GM18909 (cell line): ENCODE measurements at regions not wholly inside any gene's neighbourhood (a gene's known extent, or its start where the extent isn't known, plus 50 kb on each side); places are given as distances from the start of the nearest gene placed in this dataset.
"Not testable (repeated sequence)": the region's sequence is repeated elsewhere in the genome, so short reads cannot be mapped to it uniquely, and the experiment has no call there.

Source experiments
- ATAC-seq: cut with Tn5 transposase; IDR thresholded peaks from one replicate; pipeline ENCODE4 v1.9.1; 2021; ENCODE audit warnings: mild to moderate bottlenecking; ENCODE audit not compliant: unreplicated experiment, poor library complexity

- ATAC-seq: no peak
These were observed 137.1 kb upstream of the ZNF618 start for GRCh38 chr9:113738893-113739604.

DNA sequence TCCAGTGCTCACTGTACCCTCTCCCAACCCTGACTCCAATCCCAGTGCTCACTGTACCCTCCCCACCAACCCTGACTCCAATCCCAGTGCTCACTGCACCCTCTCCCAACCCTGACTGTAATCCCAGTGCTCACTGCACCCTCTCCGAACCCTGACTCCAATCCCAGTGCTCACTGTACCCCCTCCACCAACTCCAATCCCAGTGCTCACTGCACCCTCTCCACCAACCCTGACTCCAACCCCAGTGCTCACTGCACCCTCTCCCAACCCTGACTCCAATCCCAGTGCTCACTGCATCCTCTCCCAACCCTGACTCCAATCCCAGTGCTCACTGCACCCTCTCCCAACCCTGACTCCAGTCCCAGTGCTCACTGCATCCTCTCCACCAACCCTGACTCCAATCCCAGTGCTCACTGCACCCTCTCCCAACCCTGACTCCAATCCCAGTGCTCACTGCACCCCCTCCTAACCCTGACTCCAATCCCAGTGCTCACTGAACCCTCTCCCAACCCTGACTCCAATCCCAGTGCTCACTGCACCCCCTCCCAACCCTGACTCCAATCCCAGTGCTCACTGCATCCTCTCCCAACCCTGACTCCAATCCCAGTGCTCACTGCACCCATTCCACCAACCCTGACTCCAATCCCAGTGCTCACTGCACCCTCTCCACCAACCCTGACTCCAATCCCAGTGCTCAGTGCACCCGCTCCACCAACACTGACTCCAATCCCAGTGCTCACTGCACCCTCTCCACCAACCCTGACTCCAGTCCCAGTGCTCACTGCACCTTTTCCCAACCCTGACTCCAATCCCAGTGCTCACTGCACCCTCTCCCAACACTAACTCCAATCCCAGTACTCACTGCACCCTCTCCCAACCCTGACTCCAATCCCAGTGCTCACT, 136.3 kb upstream of the ZNF618 start:
- ATAC-seq: not testable (repeated sequence)

DNA sequence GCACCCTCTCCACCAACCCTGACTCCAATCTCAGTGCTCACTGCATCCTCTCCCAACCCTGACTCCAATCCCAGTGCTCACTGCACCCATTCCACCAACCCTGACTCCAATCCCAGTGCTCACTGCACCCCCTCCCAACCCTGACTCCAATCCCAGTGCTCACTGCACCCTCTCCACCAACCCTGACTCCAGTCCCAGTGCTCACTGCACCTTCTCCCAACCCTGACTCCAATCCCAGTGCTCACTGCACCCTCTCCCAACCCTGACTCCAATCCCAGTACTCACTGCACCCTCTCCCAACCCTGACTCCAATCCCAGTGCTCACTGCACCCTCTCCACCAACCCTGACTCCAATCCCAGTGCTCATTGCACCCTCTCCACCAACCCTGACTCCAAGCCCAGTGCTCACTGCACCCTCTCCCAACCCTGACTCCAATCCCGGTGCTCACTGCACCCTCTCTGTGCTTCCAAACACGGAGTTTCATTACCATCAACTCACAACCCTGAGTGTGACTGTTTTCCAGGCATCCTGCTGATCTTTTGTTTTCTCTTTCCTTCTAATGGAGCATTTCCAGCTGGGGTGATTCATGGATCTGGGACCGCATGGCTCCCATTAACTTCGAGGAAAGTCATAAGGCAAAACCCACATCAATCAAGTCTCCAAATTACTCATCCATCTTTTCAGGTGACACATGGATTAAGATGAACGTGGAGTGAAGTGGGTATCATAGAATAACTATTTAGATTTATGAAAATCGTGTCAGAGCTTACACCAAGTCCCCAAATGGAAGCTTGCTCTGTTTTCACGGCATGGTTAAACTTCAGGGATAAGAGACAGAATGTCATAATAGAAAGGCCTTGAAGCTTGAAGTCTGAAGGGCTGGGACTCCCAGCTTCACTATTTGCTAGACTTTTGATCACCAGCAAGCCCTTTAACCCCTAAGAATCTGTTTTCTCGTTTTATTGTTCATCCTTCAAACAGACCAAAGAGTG, 135.3 kb upstream of the ZNF618 start:
- not testable (repeated sequence) for ATAC-seq

DNA sequence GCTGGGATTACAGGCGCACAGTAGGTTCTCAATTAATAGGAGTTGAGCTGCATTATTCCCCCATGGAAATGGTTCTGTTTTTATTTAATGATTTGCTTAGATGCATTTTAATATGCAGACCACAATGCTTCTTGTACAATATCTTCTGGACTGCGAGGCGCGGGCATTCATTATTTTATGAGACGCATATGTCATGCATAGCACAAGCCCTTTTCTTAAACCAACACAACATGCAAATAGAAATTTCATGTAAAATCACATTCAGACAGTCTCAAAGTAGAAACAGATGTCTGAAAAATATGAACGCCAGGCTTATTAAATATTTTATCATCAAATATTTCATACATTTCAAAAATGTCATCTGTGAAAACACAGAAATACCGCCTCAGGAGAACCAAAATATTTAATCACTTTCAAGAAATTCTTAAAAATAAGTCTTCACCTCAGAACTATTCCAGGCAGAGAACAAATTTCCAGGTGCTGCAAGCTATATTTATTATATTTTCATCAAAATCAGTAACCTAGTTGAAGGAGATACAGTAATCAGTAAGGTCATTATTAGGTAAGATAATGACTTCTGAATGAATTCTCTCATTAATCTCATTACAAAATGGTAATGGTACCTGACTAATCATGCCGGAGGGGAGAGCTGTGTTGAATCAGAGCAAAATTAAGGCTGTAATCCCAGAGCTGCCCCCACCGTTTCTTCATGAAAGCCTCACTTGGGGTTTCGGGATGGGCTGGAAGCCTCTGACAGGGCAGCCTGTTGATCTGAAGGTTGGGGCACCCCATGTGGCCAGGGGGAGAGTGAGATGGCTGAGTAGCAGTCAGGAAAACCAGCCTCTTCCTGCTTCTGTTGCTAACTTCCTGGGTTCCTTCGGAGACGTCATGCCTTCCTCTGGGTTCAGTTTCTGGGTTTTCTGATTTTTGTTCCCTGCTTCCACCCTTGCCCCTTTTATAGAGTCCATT, 133.9 kb upstream of the ZNF618 start:
- ATAC-seq: no peak

DNA sequence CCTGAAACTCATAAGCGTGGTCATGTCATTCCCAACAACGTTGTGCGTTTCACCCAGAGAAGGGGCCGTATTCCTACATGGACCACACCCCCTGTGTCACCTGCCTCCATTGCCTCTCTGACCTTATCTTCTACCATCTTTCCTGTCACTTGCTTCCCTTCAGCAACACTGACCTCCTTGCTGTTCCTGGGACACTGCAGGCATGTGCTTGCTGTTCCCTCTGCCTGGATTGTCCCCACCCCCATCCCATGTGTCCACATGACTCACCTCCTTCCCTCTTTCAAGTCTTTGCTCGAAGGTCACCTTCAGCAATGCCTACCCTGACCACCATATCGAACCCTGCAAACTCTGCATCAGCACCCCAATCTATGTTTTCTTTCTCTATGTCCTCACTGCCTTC, 133.2 kb upstream of the ZNF618 start:
- ATAC-seq: no peak

GRCh38 chr9:113746486-113746885, 129.6 kb upstream of the ZNF618 start:
- ATAC-seq: no peak

DNA sequence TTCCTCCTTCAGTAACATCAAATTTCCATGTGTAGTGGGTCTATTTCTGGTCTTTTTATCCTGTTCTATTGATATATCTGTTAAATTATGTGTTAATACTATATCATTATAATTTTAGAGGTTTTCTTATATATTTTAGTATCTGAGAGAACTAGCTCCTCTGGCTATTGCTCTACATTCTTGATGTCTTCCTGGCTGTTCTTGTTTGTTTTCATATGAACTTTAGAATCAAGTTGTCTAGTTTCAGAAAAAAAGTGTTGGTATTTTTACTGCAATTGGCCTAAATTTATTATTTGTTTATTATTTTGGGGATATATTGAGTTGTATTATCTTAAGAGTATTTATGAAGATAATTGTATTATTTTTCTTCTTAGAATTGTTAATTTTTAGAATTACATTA, 128.0 kb upstream of the ZNF618 start:
- no peak for ATAC-seq

GRCh38 chr9:113753398-113754119, 122.5 kb upstream of the ZNF618 start:
- no peak for ATAC-seq

DNA sequence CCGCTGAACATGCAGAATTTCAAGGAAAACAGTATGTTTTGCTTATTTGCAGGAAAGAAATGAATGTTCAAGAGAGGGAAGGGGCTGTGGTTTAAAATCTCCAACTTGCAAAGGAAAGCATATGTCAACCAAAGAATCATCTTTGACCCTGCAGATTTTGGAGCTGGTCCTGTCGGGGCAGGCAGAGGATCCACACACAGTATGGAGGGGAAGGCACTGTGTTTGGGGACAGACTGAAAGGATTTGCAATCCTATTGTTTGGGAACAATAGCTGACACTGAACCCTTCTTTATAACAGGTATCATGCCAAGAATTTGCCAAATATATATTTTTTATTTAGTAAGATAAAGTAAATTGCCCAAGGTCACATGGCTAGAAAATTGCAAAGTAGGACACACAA, 121.4 kb upstream of the ZNF618 start:
- ATAC-seq: no peak

DNA sequence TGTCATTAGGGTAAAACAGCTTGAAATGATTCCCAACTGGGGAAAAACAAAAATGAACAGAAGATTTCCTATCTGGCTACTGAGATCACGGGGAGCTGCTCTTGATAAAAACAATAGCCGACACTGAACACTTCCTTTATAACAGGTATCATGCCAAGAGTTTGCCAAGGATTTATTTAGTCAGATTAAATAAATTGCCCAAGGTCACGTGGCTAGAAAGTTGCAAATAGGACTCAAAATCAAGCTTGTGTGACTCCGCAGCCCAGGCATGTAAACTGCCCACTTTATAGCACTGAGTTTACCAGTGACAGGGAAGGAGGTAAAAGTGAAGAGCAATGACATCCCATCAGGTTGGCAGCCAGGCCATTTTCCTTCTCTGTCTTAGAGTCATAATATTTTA, 120.7 kb upstream of the ZNF618 start:
- no peak for ATAC-seq

GRCh38 chr9:113756476-113757192, 119.5 kb upstream of the ZNF618 start:
- ATAC-seq: no peak

DNA sequence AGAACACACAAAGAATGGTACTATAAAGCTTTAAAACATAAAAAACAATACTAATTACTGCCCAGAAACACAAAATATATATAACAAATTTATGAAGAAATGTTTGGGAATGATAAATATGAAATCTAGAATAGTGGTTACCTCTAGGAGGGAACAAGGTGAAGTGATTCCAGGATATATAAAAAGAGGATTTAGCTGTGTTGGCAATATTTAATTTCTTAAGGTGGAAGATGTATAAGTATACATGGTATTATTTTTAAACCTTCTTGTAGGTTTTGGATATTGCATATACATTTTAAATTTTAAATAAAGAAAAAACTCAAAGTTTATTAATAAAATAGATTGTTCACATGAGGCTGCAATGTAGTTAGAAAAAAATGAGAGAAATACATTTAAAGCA, 112.7 kb upstream of the ZNF618 start:
- no peak for ATAC-seq

GRCh38 chr9:113764572-113764971, 111.5 kb upstream of the ZNF618 start:
- ATAC-seq: no peak

DNA sequence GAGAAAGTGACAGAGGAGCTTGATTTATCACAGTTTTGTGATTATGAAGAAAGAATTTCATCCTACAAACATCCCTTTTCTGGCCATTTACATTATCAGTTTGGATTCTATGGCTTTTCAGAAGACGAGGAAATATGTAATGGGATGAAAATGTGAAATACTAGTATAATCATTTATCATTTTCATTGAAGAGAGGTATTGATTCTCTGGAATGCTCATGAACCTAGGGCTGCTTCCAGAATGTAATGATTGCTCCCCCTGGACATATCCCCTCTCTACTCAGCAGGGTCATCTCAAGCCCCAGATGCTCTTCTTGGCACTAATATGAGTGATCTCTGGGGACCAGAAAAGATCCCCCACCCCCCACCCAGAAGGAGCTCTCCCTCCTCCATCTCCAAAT, 106.7 kb upstream of the ZNF618 start:
- ATAC-seq: no peak

- no peak for ATAC-seq
These were observed 105.7 kb upstream of the ZNF618 start for GRCh38 chr9:113770396-113770795.

DNA sequence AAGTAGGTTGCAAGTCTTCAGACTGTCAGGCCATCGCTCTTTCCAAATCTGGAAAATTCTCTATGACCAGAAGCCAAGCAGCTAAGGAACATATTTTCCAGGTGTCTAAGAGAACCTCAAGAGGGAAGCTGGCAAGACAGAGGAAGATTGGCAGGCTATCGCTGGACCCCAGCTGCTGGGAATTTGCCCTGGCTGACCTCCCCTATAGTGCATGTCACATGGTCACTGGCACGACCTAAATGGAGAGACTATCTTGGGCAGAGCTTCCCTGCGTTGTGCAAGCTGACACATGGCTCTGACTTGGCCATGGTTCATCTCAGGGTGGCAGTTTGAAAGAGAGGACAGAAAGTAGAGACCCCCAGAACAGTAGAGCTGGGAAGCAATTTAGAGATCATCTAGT, 104.9 kb upstream of the ZNF618 start:
- no peak for ATAC-seq

DNA sequence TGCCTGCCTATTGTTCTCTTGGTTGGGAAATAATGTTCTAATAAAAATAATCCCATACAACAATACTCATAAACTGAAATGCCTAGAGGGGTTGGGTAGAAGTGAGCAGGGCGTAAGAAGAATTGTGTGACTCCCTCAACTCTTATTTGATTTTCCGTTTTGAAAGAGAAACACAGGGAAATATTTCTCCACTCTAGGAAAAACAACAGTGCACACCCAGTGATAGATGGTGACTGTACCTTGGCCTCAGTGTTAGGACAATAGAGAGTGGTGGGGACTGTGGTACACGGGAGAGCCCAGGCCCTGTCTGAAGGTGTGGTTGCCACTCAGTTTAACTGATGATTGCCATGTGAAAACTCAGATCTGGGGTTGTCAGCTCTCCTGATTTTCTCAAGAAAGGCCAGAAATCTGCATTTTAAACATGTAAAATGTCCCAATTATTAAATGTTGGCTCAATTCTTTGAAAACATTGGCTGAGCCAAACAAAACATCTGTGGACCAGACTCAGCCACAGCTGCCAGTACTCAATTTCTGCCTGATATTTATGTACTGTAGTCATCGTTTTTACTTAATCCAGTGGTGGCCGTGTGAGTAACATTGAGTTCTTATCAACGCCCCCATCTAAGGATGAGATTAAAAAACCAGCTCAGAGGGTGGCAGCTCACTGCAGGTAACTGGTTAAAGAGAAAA, 103.8 kb upstream of the ZNF618 start:
- no peak for ATAC-seq

- ATAC-seq: no peak
These were observed 101.1 kb upstream of the ZNF618 start for GRCh38 chr9:113774963-113775362.
